SU-DHL-6 (cell line): ENCODE measurements at regions not wholly inside any gene's neighbourhood (a gene's known extent, or its start where the extent isn't known, plus 50 kb on each side); places are given as distances from the start of the nearest gene placed in this dataset.

Experiments
- H2AFZ ChIP-seq: fragments of 200-600 bp; sonication (generic); 2 replicates; pipeline ENCODE4 v1.6.1; 2014; ENCODE audit warnings: low read depth, mild to moderate bottlenecking, moderate library complexity, mixed read lengths, antibody characterized with exemption, low read length; ENCODE audit not compliant: severe bottlenecking
- H3F3A ChIP-seq: fragments of 200-600 bp; shearing (Covaris generic); 2 replicates; pipeline ENCODE4 v1.6.0; 2016; ENCODE audit warnings: antibody characterized with exemption, mild to moderate bottlenecking; ENCODE audit not compliant: insufficient read depth
- H3K27ac ChIP-seq: fragments of 200-600 bp; sonication (generic); 2 replicates; pipeline ENCODE4 v1.5.1; 2016; ENCODE audit warnings: low read depth, mild to moderate bottlenecking, low read length, moderate library complexity, mixed read lengths
- H3K27me3 ChIP-seq: fragments of 200-600 bp; sonication (generic), shearing (Covaris generic); 2 replicates; pipeline ENCODE4 v1.6.0; 2014; ENCODE audit warnings: mild to moderate bottlenecking, low read length
- H3K36me3 ChIP-seq: fragments of 200-600 bp; sonication (generic); 2 replicates; pipeline ENCODE4 v1.6.1; 2014; ENCODE audit warnings: mild to moderate bottlenecking, low read length, mixed read lengths
- H3K4me2 ChIP-seq: fragments of 300-600, 200-600 bp; shearing (Covaris generic), sonication (generic); 2 replicates; pipeline ENCODE4 v1.6.0; 2014; ENCODE audit warnings: low read length, low read depth, mild to moderate bottlenecking; ENCODE audit not compliant: poor library complexity, severe bottlenecking
- H3K4me3 ChIP-seq: fragments of 200-600 bp; sonication (generic); 2 replicates; pipeline ENCODE4 v1.5.1; 2014; ENCODE audit warnings: antibody characterized with exemption, low read length, mild to moderate bottlenecking, mixed read lengths; ENCODE audit not compliant: insufficient read depth, poor library complexity, severe bottlenecking
- H3K79me2 ChIP-seq: fragments of 200-600 bp; sonication (generic); 2 replicates; pipeline ENCODE4 v1.6.1; 2014; ENCODE audit warnings: mild to moderate bottlenecking, low read length, moderate library complexity; ENCODE audit not compliant: insufficient read depth
- H3K9ac ChIP-seq: fragments of 200-600 bp; sonication (generic); 2 replicates; pipeline ENCODE4 v1.7.0; 2014; ENCODE audit warnings: mild to moderate bottlenecking, low read length
- H3K9me2 ChIP-seq: fragments of 200-600 bp; sonication (generic); replicated peaks from 2 replicates; pipeline ENCODE4 v1.6.1; 2014; ENCODE audit warnings: low read length; ENCODE audit not compliant: insufficient read depth
- H3K9me3 ChIP-seq: fragments of 200-600 bp; sonication (generic); 2 replicates; pipeline ENCODE4 v1.6.1; 2014; ENCODE audit warnings: low read length, mixed read lengths; ENCODE audit not compliant: insufficient read depth
- H4K20me1 ChIP-seq: fragments of 200-600 bp; sonication (generic); 2 replicates; pipeline ENCODE4 v1.6.1; 2014; ENCODE audit warnings: low read depth, mild to moderate bottlenecking, antibody characterized with exemption, low read length, moderate library complexity, mixed read lengths
- CTCF ChIP-seq: fragments of 200-600 bp; sonication (generic); IDR thresholded peaks from one replicate; pipeline ENCODE4 v1.5.1; 2017; ENCODE audit warnings: antibody characterized with exemption, mild to moderate bottlenecking, low read length, moderate library complexity; ENCODE audit not compliant: insufficient read depth, poor library complexity, severe bottlenecking
- EZH2phosphoT487 ChIP-seq: fragments of 200-600 bp; sonication (generic), shearing (Covaris generic); conservative IDR thresholded peaks from 2 replicates; pipeline ENCODE4 v1.6.1; 2018; ENCODE audit warnings: mild to moderate bottlenecking, antibody characterized with exemption, low read length, moderate library complexity, mixed read lengths

- no peaks in the 10 kb centered on the region for H4K20me1 ChIP-seq
- TF ChIP-seq EZH2phosphoT487 (no peak), CTCF (no peak)
These were observed 1200.8 kb upstream of the ALCAM start for GRCh38 chr3:104165866-104166265.

GRCh38 chr3:104168386-104168785 is 1198.3 kb upstream of the ALCAM start:
- Histone ChIP-seq H3K4me2 (no peak overlapping the region), H3K9me3 (peaks cover 11% of the 10 kb centered on the region; the same call in 1 of the 2 replicates), H3K4me3 (no peak overlapping the region), H3K9me2 (no peaks in the 10 kb centered on the region), H3K27ac (no peak overlapping the region), H3F3A (no peaks in the 10 kb centered on the region), H3K9ac (no peak overlapping the region), H3K79me2 (no peaks in the 10 kb centered on the region), H3K36me3 (no peaks in the 10 kb centered on the region), H3K27me3 (no peaks in the 10 kb centered on the region), H2AFZ (no peak overlapping the region), H4K20me1 (no peaks in the 10 kb centered on the region)
- TF ChIP-seq EZH2phosphoT487 (no peak), CTCF (no peak)

More at GRCh38 chr3:104165866-104166265, 1200.8 kb upstream of the ALCAM start:
- Histone ChIP-seq H3K9ac (no peak overlapping the region), H3K27ac (no peak overlapping the region), H3K9me3 (peaks cover 11% of the 10 kb centered on the region; the same call in 1 of the 2 replicates), H3K79me2 (no peaks in the 10 kb centered on the region), H3K4me2 (no peak overlapping the region), H3K9me2 (no peaks in the 10 kb centered on the region), H3K36me3 (no peaks in the 10 kb centered on the region), H3F3A (no peaks in the 10 kb centered on the region), H2AFZ (no peak overlapping the region), H3K27me3 (no peaks in the 10 kb centered on the region), H3K4me3 (no peak overlapping the region)

GRCh38 chr3:104175696-104176095 is 1191.0 kb upstream of the ALCAM start:
- Histone ChIP-seq H3K9me2 (no peaks in the 10 kb centered on the region), H3K27ac (no peak overlapping the region), H3K79me2 (no peaks in the 10 kb centered on the region), H4K20me1 (no peaks in the 10 kb centered on the region), H3K27me3 (no peaks in the 10 kb centered on the region), H3K9me3 (no peaks in the 10 kb centered on the region), H3F3A (no peaks in the 10 kb centered on the region), H3K36me3 (no peaks in the 10 kb centered on the region; the same call in 1 of the 2 replicates), H3K9ac (no peak overlapping the region), H2AFZ (no peak overlapping the region), H3K4me3 (no peak overlapping the region), H3K4me2 (no peak overlapping the region)
- TF ChIP-seq CTCF (no peak), EZH2phosphoT487 (no peak)
